ENCODE measurements at regions not wholly inside any gene's neighbourhood (a gene's known extent, or its start where the extent isn't known, plus 50 kb on each side); places are given as distances from the start of the nearest gene placed in this dataset.

DNA sequence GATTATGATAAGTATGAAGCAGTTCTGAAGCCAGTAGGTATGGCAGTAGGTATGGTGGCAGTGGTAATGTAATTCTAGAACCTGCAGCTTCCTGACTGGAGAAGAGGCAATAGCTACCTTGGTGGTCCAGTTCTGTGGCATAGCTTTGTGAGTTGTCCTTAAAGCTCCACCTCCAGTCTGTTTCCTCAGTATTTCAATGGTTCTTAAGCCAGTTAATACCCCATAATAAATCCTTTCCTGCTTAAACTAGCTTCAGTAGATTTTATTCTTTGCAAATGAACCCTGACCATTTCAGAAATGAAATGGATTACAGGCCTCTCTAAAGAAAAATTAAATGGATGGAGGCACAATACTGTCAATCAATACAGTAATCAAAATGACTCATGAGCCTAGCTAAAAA, 117.8 kb upstream of the KRAS start:
- no peak overlapping the region for H3K27ac Mint-ChIP-seq
- H3K9me3 Mint-ChIP-seq = no peaks in the 10 kb centered on the region
- peaks cover 41% of the 10 kb centered on the region for H3K4me1 Mint-ChIP-seq

DNA sequence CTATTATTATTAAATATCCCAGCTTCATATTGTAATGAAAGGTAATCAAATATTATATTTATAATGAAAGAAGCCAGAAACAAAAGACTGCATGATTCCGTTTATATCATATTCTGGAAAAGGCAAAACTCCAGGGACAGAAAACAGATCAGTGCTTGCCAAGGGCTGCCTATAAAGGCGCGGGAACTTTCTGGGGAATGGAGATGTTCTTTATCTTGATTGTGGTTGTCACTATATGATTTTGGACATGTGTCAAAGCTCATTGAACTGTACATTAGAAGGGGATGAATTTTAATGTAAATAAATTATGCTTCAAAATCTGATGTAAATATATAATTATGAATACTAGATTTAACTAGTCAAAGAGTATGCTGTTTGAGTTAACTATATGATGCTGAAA, 115.4 kb upstream of the KRAS start:
- Mint-ChIP-seq H3K36me3 (no peaks in the 10 kb centered on the region), H3K9me3 (no peaks in the 10 kb centered on the region), H3K27me3 (ENCODE audit: low read depth) (no peaks in the 10 kb centered on the region), H3K4me3 (no peak overlapping the region), H3K27ac (no peak overlapping the region), H3K4me1 (peaks cover 23% of the 10 kb centered on the region)
- TF ChIP-seq, protein P1, sequence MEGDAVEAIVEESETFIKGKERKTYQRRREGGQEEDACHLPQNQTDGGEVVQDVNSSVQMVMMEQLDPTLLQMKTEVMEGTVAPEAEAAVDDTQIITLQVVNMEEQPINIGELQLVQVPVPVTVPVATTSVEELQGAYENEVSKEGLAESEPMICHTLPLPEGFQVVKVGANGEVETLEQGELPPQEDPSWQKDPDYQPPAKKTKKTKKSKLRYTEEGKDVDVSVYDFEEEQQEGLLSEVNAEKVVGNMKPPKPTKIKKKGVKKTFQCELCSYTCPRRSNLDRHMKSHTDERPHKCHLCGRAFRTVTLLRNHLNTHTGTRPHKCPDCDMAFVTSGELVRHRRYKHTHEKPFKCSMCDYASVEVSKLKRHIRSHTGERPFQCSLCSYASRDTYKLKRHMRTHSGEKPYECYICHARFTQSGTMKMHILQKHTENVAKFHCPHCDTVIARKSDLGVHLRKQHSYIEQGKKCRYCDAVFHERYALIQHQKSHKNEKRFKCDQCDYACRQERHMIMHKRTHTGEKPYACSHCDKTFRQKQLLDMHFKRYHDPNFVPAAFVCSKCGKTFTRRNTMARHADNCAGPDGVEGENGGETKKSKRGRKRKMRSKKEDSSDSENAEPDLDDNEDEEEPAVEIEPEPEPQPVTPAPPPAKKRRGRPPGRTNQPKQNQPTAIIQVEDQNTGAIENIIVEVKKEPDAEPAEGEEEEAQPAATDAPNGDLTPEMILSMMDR (IDR thresholded peaks at IDR 0.05; ENCODE audit: unreplicated experiment) = no peak
- no peak for DNase-seq (ENCODE audit: low spot score in 2 of 2, unreplicated experiment in 2 of 2)

More for the DNA sequence above, 117.8 kb upstream of the KRAS start:
- no peak for DNase-seq (ENCODE audit: low spot score in 2 of 2, unreplicated experiment in 2 of 2)
- no peaks in the 10 kb centered on the region for H3K27me3 Mint-ChIP-seq (ENCODE audit: low read depth)
- TF ChIP-seq, protein P1 (IDR thresholded peaks at IDR 0.05; ENCODE audit: unreplicated experiment) = no peak
- no peaks in the 10 kb centered on the region for H3K36me3 Mint-ChIP-seq
- H3K4me3 Mint-ChIP-seq = no peak overlapping the region

DNA sequence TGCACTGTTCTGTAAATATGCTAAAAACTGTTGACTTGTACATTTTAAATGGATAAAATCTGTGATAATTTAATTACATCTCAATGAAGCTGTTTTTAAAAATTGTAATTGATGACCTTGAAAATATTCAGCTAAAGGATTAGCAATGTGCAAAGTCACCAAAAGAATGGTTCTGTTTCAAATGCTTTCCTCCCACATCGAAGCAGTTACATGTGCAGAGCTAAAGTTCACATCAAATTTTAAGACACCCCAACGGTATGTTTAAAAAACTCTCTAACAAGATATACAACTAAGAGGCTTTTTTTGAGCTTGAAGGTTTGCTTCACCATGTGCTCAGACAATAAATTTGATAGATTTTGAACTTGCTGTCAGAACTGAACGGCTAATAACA, 114.6 kb upstream of the KRAS start:
- Mint-ChIP-seq H3K36me3 (no peaks in the 10 kb centered on the region), H3K27ac (peak overlapping the region; percentile 50)
- no peak for DNase-seq (ENCODE audit: low spot score in 2 of 2, unreplicated experiment in 2 of 2)

DNA sequence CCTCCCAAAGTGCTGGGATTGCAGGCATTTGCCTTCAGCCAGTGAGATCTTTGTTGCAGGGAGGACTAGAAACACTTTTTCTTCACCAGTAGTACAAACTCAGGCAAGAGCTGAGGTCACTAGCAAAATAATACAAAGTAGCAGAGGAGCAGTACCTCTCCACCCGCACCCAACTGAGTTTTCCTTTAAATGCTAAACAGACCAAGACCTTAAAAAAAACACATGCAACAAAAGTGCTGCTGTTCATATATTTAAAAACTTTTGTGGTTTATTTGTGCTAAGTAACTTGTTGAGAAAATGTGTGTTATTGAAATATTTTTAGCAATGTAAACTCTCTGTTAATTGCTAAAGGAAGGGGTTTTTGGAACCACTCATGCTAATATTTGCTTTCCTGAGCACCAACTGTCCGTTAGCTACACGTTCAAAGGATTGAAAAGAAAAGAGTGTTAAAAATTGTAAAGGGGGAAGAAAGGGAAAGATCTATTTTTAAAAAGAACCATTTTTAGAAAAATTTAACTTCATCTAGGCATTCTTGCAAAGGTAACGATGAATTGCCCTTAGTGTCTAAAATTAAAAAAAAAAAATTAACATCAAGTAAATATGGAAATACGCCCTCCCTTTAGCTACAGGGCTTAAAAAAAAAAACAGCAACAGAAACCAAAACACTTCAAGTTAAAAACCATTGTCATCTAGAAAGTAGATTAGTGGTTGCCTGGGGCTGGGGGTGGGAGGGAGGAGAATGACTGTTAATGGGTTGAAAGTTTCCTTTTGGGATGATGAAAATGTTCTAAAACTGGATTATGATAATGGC, 114.0 kb upstream of the KRAS start:
- no peaks in the 10 kb centered on the region for H3K27me3 Mint-ChIP-seq (ENCODE audit: low read depth)
- DNase-seq (ENCODE audit: low spot score in 2 of 2, unreplicated experiment in 2 of 2) = no peak
- no peaks in the 10 kb centered on the region for H3K9me3 Mint-ChIP-seq
- peak overlapping the region; percentile 50 for H3K27ac Mint-ChIP-seq
- H3K4me1 Mint-ChIP-seq = peaks cover 23% of the 10 kb centered on the region
- TF ChIP-seq, protein P1 (IDR thresholded peaks at IDR 0.05; ENCODE audit: unreplicated experiment) = no peak
- H3K36me3 Mint-ChIP-seq = no peaks in the 10 kb centered on the region
- no peak overlapping the region for H3K4me3 Mint-ChIP-seq

More for the DNA sequence above, 114.6 kb upstream of the KRAS start:
- TF ChIP-seq, protein P1 (IDR thresholded peaks at IDR 0.05; ENCODE audit: unreplicated experiment) = no peak
- Mint-ChIP-seq H3K4me1 (peaks cover 23% of the 10 kb centered on the region), H3K9me3 (no peaks in the 10 kb centered on the region), H3K4me3 (no peak overlapping the region), H3K27me3 (ENCODE audit: low read depth) (no peaks in the 10 kb centered on the region)

DNA sequence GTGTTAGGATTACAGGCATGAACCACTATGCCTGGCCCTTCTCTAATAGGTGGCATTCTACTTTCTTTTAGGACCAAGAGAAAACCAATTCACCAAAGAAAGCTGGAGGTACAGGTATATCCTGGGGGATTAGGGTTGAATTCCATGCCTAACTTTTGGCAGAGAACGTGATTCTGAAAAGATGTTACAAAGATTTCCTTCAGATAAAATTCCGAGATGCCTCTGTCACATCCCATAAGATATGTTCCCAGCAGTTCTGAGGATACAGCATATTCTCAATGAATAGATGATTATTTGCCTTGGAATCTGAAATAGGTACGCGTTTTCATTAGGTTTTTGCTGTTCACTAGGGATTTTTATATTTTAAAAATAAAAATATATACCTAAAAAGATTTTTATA, 111.9 kb upstream of the KRAS start:
- H3K27ac Mint-ChIP-seq = no peak overlapping the region
- DNase-seq (ENCODE audit: low spot score in 2 of 2, unreplicated experiment in 2 of 2) = no peak
- H3K9me3 Mint-ChIP-seq = no peaks in the 10 kb centered on the region
- no peaks in the 10 kb centered on the region for H3K36me3 Mint-ChIP-seq
- peaks cover 16% of the 10 kb centered on the region for H3K4me1 Mint-ChIP-seq
- TF ChIP-seq, protein P1 (IDR thresholded peaks at IDR 0.05; ENCODE audit: unreplicated experiment) = no peak
- no peak overlapping the region for H3K4me3 Mint-ChIP-seq
- H3K27me3 Mint-ChIP-seq (ENCODE audit: low read depth) = no peaks in the 10 kb centered on the region
